K562 (cell line): ENCODE measurements at regions not wholly inside any gene's neighbourhood (a gene's known extent, or its start where the extent isn't known, plus 50 kb on each side); places are given as distances from the start of the nearest gene placed in this dataset.

ENCODE experiments used
- ARID1B ChIP-seq: fragments of 450-650 bp; IDR thresholded peaks from 2 replicates; pipeline ENCODE4 v1.6.1; 2016; ENCODE audit warnings: antibody characterized with exemption, mild to moderate bottlenecking, inconsistent platforms
- BHLHE40 ChIP-seq: IDR thresholded peaks from 2 replicates; pipeline ENCODE4 v1.6.1; 2011; ENCODE audit warnings: low read length, improper control_type of control experiment
- CBFA2T3 ChIP-seq: fragments of 450-650 bp; IDR thresholded peaks from 2 replicates; pipeline ENCODE4 v1.6.1; 2017
- CHD2 ChIP-seq: IDR thresholded peaks from 2 replicates; pipeline ENCODE4 v1.6.1; 2011; ENCODE audit warnings: low read depth, low read length
- CLOCK ChIP-seq: fragments of 250-450 bp; sonication (Bioruptor Pico); IDR thresholded peaks from 2 replicates; pipeline ENCODE4 v1.4.0; 2020; ENCODE audit warnings: mild to moderate bottlenecking, moderate library complexity, borderline replicate concordance
- CXXC5 ChIP-seq: fragments of 250-450 bp; sonication (Bioruptor Pico); IDR thresholded peaks from 2 replicates; pipeline ENCODE4 v1.8.0; 2022; ENCODE audit warnings: inconsistent platforms, mild to moderate bottlenecking, moderate library complexity
- EP300 ChIP-seq: IDR thresholded peaks from 2 replicates; pipeline ENCODE4 v1.6.1; 2012; ENCODE audit warnings: low read length, improper control_type of control experiment
- GATAD2B ChIP-seq: fragments of 450-650 bp; IDR thresholded peaks from 2 replicates; pipeline ENCODE4 v1.6.1; 2017; ENCODE audit warnings: mild to moderate bottlenecking, borderline replicate concordance
- MEIS2 ChIP-seq: fragments of 450-650 bp; IDR thresholded peaks from 2 replicates; pipeline ENCODE4 v1.6.1; 2014; ENCODE audit warnings: mild to moderate bottlenecking; ENCODE audit not compliant: partially characterized antibody
- MYC ChIP-seq, 2 experiments: fragments of 250-450 bp in 1 of 2; sonication (Bioruptor Pico) in 1 of 2; IDR thresholded peaks; 2 replicates each; pipeline versions ENCODE4 v1.5.1 to v1.6.1; 2012 to 2021; ENCODE audit warnings: low read depth in 2 of 2, borderline replicate concordance in 1 of 2, improper control_type of control experiment in 1 of 2, low read length in 1 of 2, mild to moderate bottlenecking in 1 of 2, moderate library complexity in 1 of 2
- MYNN ChIP-seq, 2 experiments: sonication (generic); formaldehyde crosslinking in 1 of 2; IDR thresholded peaks; 2 replicates each; pipeline versions ENCODE4 v1.5.0 to v1.6.1; 2016 to 2020; ENCODE audit warnings: antibody characterized with exemption in 1 of 2, missing genetic modification reagents in 1 of 2
- PTBP1 ChIP-seq: fragments of 200-400 bp; formaldehyde crosslinking; IDR thresholded peaks from 2 replicates; pipeline ENCODE4 v1.6.1; 2017; ENCODE audit warnings: low read depth, low read length
- REST ChIP-seq, 2 experiments: fragments of 450-650 bp; formaldehyde crosslinking in 1 of 2; IDR thresholded peaks; 2 replicates each; pipeline versions ENCODE4 v1.4.0 to v1.6.1; 2014 to 2020; ENCODE audit warnings: mild to moderate bottlenecking in 2 of 2, borderline replicate concordance in 1 of 2, low read depth in 1 of 2
- TEAD2 ChIP-seq: fragments of 450-650 bp; IDR thresholded peaks from 2 replicates; pipeline ENCODE4 v1.6.1; 2016; ENCODE audit warnings: missing genetic modification characterization, control low read depth, missing compliant biosample characterization

DNA sequence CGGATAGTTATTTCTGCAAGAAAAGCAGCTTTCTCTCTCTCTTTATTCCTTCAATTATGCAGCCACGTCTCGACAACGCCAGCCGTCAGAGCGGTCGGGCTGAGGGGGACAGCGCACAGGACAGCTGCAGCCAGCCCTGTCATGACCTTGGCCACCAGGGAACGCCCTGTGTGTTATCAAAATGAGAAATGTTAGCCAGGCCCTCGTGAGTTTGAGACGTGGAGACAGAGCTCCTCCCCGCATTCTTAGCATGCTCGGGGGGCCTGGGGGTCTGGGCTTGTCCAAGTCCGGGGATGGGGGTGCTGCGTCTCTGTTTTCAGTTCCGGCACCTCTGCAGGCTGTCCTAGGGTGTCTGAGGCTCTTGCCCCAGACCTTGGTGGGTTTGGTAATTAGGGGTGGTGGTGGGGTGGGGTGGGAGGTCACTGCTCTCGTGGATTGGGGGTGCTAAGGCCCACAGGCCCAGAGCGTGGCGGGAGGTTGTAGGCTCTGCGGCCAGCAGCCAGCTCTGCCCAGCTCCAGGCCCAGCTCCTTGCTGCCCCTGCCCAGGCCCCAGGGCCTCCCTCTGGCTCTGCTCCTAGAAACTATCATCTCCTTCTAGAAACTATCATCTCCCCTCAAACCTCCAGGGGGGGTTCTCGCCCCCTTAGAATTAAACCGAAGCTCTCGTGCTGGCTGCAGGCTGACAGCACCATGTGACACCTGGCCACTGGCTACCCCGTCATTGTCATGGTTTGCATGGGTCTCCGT lies 54.3 kb upstream of the GATA5 start (continued):
- TF ChIP-seq CLOCK (CRISPR knock-in tag) = no peak
- peak; percentile 44; the same call in 1 of the 2 replicates for TF ChIP-seq CXXC5 (CRISPR knock-in tag)
- no peak for TF ChIP-seq CHD2
- TF ChIP-seq PTBP1 = peak; percentile 99
- peak; percentile 42; the same call in 1 of the 2 replicates for TF ChIP-seq REST (IDR thresholded peaks at IDR 0.05; ENCODE audit: borderline replicate concordance)
- no peak for TF ChIP-seq REST (CRISPR knock-in tag; IDR thresholded peaks at IDR 0.05; ENCODE audit: low read depth)
- peak; percentile 67 for TF ChIP-seq MEIS2
- TF ChIP-seq EP300 = 0 out of 2 replicates have a peak, but pooled peaks have one; percentile 18
- 0 out of 2 replicates have a peak, but pooled peaks have one; percentile 17 for TF ChIP-seq GATAD2B
- TF ChIP-seq ARID1B = peak; percentile 44; the same call in 1 of the 2 replicates
- peak; percentile 55; the same call in 1 of the 2 replicates for TF ChIP-seq MYNN (IDR thresholded peaks at IDR 0.05)
- TF ChIP-seq MYNN (CRISPR knock-in tag; IDR thresholded peaks at IDR 0.05) = no peak
- peak; percentile 17; the same call in 1 of the 2 replicates for TF ChIP-seq MYC (IDR thresholded peaks at IDR 0.05; ENCODE audit: low read depth, low read length)
- 0 out of 2 replicates have a peak, but pooled peaks have one; percentile 43 for TF ChIP-seq MYC (CRISPR knock-in tag; IDR thresholded peaks at IDR 0.05; ENCODE audit: borderline replicate concordance, low read depth)
- TF ChIP-seq TEAD2 (tag) = peak; percentile 61; the same call in 1 of the 2 replicates
- TF ChIP-seq CBFA2T3 = peak; percentile 73
- peak; percentile 50 for TF ChIP-seq BHLHE40
